ENCODE measurements at regions not wholly inside any gene's neighbourhood (a gene's known extent, or its start where the extent isn't known, plus 50 kb on each side); places are given as distances from the start of the nearest gene placed in this dataset.
"Not testable (repeated sequence)": the region's sequence is repeated elsewhere in the genome, so short reads cannot be mapped to it uniquely, and the experiment has no call there.

DNA sequence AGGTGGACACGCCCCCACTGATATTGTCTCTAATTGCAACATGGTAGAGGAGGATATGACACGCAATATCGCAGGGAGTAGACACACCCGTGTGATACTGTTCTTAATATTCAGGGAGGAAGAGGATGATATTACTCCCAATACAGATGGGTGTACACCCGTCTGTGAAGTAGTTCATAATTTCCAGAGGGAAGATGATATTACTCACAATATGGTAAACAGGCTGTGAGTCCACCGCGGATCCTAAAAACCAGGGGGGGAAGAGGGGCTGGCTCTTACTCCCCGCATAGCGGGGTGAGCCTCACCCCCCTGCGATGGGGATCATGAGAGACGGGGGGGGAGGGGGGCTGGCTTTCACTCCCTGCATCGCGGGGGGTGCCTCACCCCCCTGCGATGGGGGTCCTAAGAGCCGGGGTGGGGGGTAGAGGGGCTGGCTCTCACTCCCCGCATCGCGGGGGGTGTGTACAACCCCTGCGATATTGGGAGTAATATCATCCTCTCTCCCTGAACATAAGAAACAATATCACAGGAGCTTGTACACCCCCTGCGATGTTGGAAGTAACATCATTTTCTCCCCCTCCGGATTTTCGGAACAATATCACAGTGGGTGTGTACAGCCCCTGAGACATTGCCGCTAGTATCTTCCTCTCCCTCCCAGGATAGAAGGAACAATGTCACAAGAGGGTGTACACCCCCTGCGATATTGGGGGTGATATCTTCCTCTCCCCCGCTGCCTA lies 52.2 kb upstream of the FRG2C start:
- DNase-seq, result not testable (repeated sequence)

Data from NCI-H69 (cell line).